ENCODE measurements at regions not wholly inside any gene's neighbourhood (a gene's known extent, or its start where the extent isn't known, plus 50 kb on each side); places are given as distances from the start of the nearest gene placed in this dataset.

- peaks cover 63% of the 10 kb centered on the region for H3K4me1 Mint-ChIP-seq (ENCODE audit: low read depth)
- peak; percentile 33 for DNase-seq
These were observed 105.8 kb upstream of the RIPOR2 start for GRCh38 chr6:25041485-25042035.

DNA sequence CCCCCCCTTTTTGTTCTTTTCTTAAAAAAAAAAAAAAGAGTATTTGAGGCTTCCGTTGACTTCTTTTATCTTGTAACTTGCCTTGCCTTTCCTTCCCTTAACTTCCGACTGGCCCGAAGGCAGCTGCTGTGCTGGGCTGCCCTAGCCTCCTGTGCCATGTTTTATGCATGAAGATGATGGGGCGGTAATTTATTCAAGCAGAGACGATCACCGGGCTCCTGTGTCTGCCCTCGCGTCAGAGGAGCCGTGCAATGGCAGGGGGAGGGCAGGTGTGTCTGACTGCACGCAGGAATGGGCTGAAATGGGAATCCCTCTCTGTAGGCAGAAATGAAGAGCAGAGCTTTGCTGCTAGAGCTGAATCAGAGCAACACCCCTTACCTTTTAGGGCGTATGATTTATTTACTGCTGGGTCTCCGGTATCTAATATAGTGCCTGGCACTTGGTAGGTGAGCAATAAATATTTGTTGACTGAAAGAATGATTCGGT is 106.3 kb upstream of the RIPOR2 start:
- DNase-seq: peak; percentile 73
- Mint-ChIP-seq H3K4me1 (ENCODE audit: low read depth) (peaks cover 66% of the 10 kb centered on the region), H3K4me3 (peak overlapping the region; percentile 92), H3K36me3 (ENCODE audit: low read depth) (peaks cover 8% of the 10 kb centered on the region), H3K27ac (peak overlapping the region; percentile 97), H3K27me3 (ENCODE audit: low read depth) (no peaks in the 10 kb centered on the region), H3K9me3 (no peaks in the 10 kb centered on the region)
- intact Hi-C loops (cut with micrococcal nuclease): loop anchor here (1.0 to 2.0 kb wide), 2 partner anchors 8 to 15 kb away; no protein-coding TSS in a partner anchor
- CTCF ChIA-PET: interaction anchor here (0.8 to 10.1 kb wide), 10 partner anchors 9 to 186 kb away, joined by 3 to 110 read pairs (median 4); no protein-coding TSS in a partner anchor

More at GRCh38 chr6:25041485-25042035, 105.8 kb upstream of the RIPOR2 start:
- intact Hi-C loops (cut with micrococcal nuclease): loop anchor here (1.0 to 2.0 kb wide), 9 partner anchors 7 to 320 kb away; no protein-coding TSS in a partner anchor
- CTCF ChIA-PET: interaction anchor here (1.0 to 10.1 kb wide), 7 partner anchors 9 to 186 kb away, joined by 3 to 110 read pairs (median 4); no protein-coding TSS in a partner anchor
- Mint-ChIP-seq H3K27ac (peak overlapping the region; percentile 97), H3K27me3 (ENCODE audit: low read depth) (no peaks in the 10 kb centered on the region), H3K4me3 (peak overlapping the region; percentile 92), H3K9me3 (no peaks in the 10 kb centered on the region), H3K36me3 (ENCODE audit: low read depth) (peaks cover 8% of the 10 kb centered on the region)

- peak overlapping the region; percentile 92 for H3K4me3 Mint-ChIP-seq
- H3K27ac Mint-ChIP-seq: peak overlapping the region; percentile 97
- peaks cover 8% of the 10 kb centered on the region for H3K36me3 Mint-ChIP-seq (ENCODE audit: low read depth)
- H3K9me3 Mint-ChIP-seq: no peaks in the 10 kb centered on the region
- H3K4me1 Mint-ChIP-seq (ENCODE audit: low read depth): peaks cover 62% of the 10 kb centered on the region
- CTCF ChIA-PET: interaction anchor here (0.8 to 10.1 kb wide), 12 partner anchors 8 to 108 kb away, joined by 3 to 110 read pairs (median 4); no protein-coding TSS in a partner anchor
- intact Hi-C loops (cut with micrococcal nuclease): loop anchor here (1.0 to 2.0 kb wide), 2 partner anchors 8 to 14 kb away; no protein-coding TSS in a partner anchor
- no peaks in the 10 kb centered on the region for H3K27me3 Mint-ChIP-seq (ENCODE audit: low read depth)
- DNase-seq: peak; percentile 56
These were observed 106.8 kb upstream of the RIPOR2 start for GRCh38 chr6:25042536-25042935.

DNA sequence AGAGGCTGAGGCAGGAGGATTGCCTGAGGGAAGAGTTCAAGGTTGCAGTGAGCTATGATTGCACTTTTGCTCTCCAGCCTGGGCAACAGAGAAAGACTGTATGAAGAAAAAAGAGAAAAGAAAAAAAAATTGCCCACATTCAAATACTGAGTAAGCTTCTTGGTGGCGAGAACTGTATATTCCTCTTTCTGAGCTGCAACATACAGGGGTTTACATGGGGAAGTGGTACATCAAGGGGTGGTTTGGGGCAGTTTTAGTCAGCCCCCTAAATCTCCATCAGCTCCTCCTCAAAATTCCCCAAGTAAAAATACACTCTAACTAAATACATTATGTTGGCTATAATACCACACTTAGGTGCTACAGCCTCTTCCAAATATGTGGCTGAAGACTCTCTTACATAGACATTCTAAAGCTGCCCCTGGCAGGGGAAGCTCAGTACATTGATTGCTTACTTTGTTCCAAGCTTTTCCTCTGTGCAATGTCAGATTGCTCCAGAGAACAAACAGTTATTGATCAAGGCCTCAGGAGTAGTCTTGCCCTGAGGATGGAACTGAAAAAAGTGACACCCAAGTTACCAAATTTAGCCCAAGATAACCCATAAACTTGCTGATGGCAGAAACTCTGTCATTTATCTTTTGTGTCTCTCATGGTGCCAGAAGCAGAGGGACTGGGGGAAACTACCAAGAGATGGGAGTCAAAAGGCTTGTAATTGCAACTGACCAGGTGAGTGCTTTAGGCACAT is 107.4 kb upstream of the RIPOR2 start:
- peaks cover 59% of the 10 kb centered on the region for H3K4me1 Mint-ChIP-seq (ENCODE audit: low read depth)
- DNase-seq: no peak

GRCh38 chr6:25043892-25044291 is 108.1 kb upstream of the RIPOR2 start:
- CTCF ChIA-PET: interaction anchor here (0.9 to 10.1 kb wide), 5 partner anchors 10 to 27 kb away, joined by 3 to 110 read pairs (median 11); no protein-coding TSS in a partner anchor
- Mint-ChIP-seq H3K27me3 (ENCODE audit: low read depth) (no peaks in the 10 kb centered on the region), H3K27ac (no peak overlapping the region)

More for the DNA sequence above, 107.4 kb upstream of the RIPOR2 start:
- Mint-ChIP-seq H3K27me3 (ENCODE audit: low read depth) (no peaks in the 10 kb centered on the region), H3K9me3 (no peaks in the 10 kb centered on the region), H3K36me3 (ENCODE audit: low read depth) (peaks cover 6% of the 10 kb centered on the region), H3K27ac (peak overlapping the region; percentile 97), H3K4me3 (peak overlapping the region; percentile 92)
- intact Hi-C loops (cut with micrococcal nuclease): loop anchor here (1.0 to 2.0 kb wide), 2 partner anchors 9 to 14 kb away; no protein-coding TSS in a partner anchor
- CTCF ChIA-PET: interaction anchor here (0.8 to 10.1 kb wide), 9 partner anchors 8 to 108 kb away, joined by 3 to 110 read pairs (median 4); no protein-coding TSS in a partner anchor

DNA sequence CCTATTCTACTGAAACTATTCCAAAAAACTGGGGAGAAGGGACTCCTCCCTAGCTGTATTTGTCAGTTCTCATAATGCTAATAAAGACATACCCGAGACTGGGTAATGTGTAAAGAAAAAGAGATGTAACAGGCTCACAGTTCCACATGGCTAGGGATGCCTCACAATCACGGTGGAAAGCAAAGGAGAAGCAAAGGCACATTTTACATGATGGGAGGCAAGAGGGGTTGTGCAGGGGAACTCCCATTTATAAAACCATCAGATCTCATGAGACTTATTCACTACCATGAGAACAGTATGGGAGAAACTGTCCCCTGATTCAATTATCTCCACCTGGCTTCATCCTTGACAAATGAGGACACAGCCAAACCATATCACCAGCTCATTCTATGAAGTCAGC is 111.2 kb upstream of the RIPOR2 start:
- H3K4me1 Mint-ChIP-seq (ENCODE audit: low read depth): peaks cover 50% of the 10 kb centered on the region
- H3K9me3 Mint-ChIP-seq: no peaks in the 10 kb centered on the region
- H3K4me3 Mint-ChIP-seq: no peak overlapping the region
- H3K27ac Mint-ChIP-seq: no peak overlapping the region
- intact Hi-C loops (cut with micrococcal nuclease): no loop called here
- peaks cover 2% of the 10 kb centered on the region for H3K36me3 Mint-ChIP-seq (ENCODE audit: low read depth)
- DNase-seq: no peak
- CTCF ChIA-PET: interaction anchor here (2.4 kb wide), 1 partner anchor 19 kb away, joined by 9 read pairs; no protein-coding TSS in a partner anchor
- no peaks in the 10 kb centered on the region for H3K27me3 Mint-ChIP-seq (ENCODE audit: low read depth)

More at GRCh38 chr6:25043892-25044291, 108.1 kb upstream of the RIPOR2 start:
- no peak for DNase-seq
- Mint-ChIP-seq H3K4me1 (ENCODE audit: low read depth) (peaks cover 52% of the 10 kb centered on the region), H3K9me3 (no peaks in the 10 kb centered on the region), H3K36me3 (ENCODE audit: low read depth) (peaks cover 6% of the 10 kb centered on the region), H3K4me3 (no peak overlapping the region)
- intact Hi-C loops (cut with micrococcal nuclease): loop anchor here (2.0 kb wide), 1 partner anchor 13 kb away; no protein-coding TSS in a partner anchor

- peak overlapping the region; percentile 63 for H3K4me3 Mint-ChIP-seq
- H3K27me3 Mint-ChIP-seq (ENCODE audit: low read depth): no peaks in the 10 kb centered on the region
- no peaks in the 10 kb centered on the region for H3K9me3 Mint-ChIP-seq
- CTCF ChIA-PET: interaction anchor here (0.6 to 1.8 kb wide), 3 partner anchors 8 to 23 kb away, joined by 3 to 10 read pairs (median 3); no protein-coding TSS in a partner anchor
- DNase-seq: peak; percentile 82
- intact Hi-C loops (cut with micrococcal nuclease): loop anchor here (1.0 kb wide), 3 partner anchors 9 to 88 kb away; no protein-coding TSS in a partner anchor
- peak overlapping the region; percentile 94 for H3K27ac Mint-ChIP-seq
- H3K36me3 Mint-ChIP-seq (ENCODE audit: low read depth): no peaks in the 10 kb centered on the region
- H3K4me1 Mint-ChIP-seq (ENCODE audit: low read depth): peaks cover 64% of the 10 kb centered on the region
These were observed 114.6 kb upstream of the RIPOR2 start for GRCh38 chr6:25050356-25050755.

DNA sequence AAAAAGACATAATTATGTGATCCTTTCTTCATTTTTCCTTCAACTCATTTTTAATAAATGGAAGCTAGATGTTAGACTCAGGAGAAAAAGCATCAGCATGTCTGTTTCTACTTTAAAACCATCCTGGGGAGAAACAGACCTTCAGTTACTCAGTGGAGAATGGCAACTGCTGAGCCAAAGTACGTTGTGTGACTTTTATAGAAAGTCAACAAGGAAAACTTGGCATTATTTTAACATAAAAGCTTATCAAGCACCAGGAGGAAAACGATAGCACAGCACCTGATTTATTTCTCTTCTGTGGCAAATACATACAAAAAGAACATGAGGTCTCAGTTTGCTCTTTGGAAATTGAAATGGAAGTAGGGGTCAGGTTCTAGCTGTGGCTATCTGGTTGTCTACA is 115.3 kb upstream of the RIPOR2 start:
- CTCF ChIA-PET: interaction anchor here (0.7 to 1.2 kb wide), 4 partner anchors 9 to 141 kb away, joined by 3 to 7 read pairs (median 4); no protein-coding TSS in a partner anchor
- no peaks in the 10 kb centered on the region for H3K27me3 Mint-ChIP-seq (ENCODE audit: low read depth)
- peaks cover 70% of the 10 kb centered on the region for H3K4me1 Mint-ChIP-seq (ENCODE audit: low read depth)
- no peak for DNase-seq
- intact Hi-C loops (cut with micrococcal nuclease): no loop called here
- H3K9me3 Mint-ChIP-seq: no peaks in the 10 kb centered on the region
- H3K36me3 Mint-ChIP-seq (ENCODE audit: low read depth): no peaks in the 10 kb centered on the region
- H3K27ac Mint-ChIP-seq: peak overlapping the region; percentile 94
- peak overlapping the region; percentile 63 for H3K4me3 Mint-ChIP-seq

DNA sequence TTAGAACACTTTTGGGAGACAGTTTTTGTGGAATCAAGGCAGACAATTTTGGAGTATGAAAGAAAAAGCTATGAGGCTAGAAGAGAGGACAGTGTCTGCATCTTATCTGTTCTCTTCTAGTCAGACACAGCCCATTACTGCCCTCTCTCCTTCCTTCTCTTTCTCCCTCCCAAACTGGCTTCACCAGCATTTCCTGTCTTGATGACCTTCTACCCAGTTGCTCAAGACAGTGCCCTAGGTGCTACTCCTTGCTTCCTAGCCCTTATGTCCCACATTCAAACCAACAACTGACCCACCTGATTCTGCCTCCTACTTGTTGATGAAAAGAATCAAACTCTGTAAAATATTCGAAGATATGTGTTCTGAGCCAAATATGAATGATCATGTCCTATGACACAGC is 116.4 kb upstream of the RIPOR2 start:
- CTCF ChIA-PET: interaction anchor here (1.1 to 5.8 kb wide), 3 partner anchors 19 to 126 kb away, joined by 3 to 41 read pairs (median 6); no protein-coding TSS in a partner anchor
- H3K36me3 Mint-ChIP-seq (ENCODE audit: low read depth): no peaks in the 10 kb centered on the region
- no peaks in the 10 kb centered on the region for H3K9me3 Mint-ChIP-seq
- peaks cover 68% of the 10 kb centered on the region for H3K4me1 Mint-ChIP-seq (ENCODE audit: low read depth)
- no peak overlapping the region for H3K4me3 Mint-ChIP-seq
- intact Hi-C loops (cut with micrococcal nuclease): no loop called here
- DNase-seq: no peak
- H3K27ac Mint-ChIP-seq: peak overlapping the region; percentile 22
- H3K27me3 Mint-ChIP-seq (ENCODE audit: low read depth): no peaks in the 10 kb centered on the region

- DNase-seq: peak; percentile 68
- Mint-ChIP-seq H3K4me3 (no peak overlapping the region), H3K27ac (peak overlapping the region; percentile 83)
These were observed 118.2 kb upstream of the RIPOR2 start for GRCh38 chr6:25053875-25054371.

GRCh38 chr6:25054469-25054868 is 118.7 kb upstream of the RIPOR2 start:
- no peak for DNase-seq
- intact Hi-C loops (cut with micrococcal nuclease): no loop called here
- Mint-ChIP-seq H3K27me3 (ENCODE audit: low read depth) (no peaks in the 10 kb centered on the region), H3K27ac (peak overlapping the region; percentile 83), H3K36me3 (ENCODE audit: low read depth) (no peaks in the 10 kb centered on the region), H3K4me1 (ENCODE audit: low read depth) (peaks cover 78% of the 10 kb centered on the region), H3K4me3 (no peak overlapping the region), H3K9me3 (no peaks in the 10 kb centered on the region)
- CTCF ChIA-PET: interaction anchor here (0.6 to 5.8 kb wide), 8 partner anchors 11 to 288 kb away, joined by 3 to 41 read pairs (median 4); no protein-coding TSS in a partner anchor

More at GRCh38 chr6:25053875-25054371, 118.2 kb upstream of the RIPOR2 start:
- no peaks in the 10 kb centered on the region for H3K27me3 Mint-ChIP-seq (ENCODE audit: low read depth)
- CTCF ChIA-PET: interaction anchor here (0.6 to 5.8 kb wide), 7 partner anchors 10 to 288 kb away, joined by 3 to 41 read pairs (median 6); no protein-coding TSS in a partner anchor
- H3K36me3 Mint-ChIP-seq (ENCODE audit: low read depth): no peaks in the 10 kb centered on the region
- intact Hi-C loops (cut with micrococcal nuclease): no loop called here
- H3K4me1 Mint-ChIP-seq (ENCODE audit: low read depth): peaks cover 79% of the 10 kb centered on the region
- H3K9me3 Mint-ChIP-seq: no peaks in the 10 kb centered on the region

Measured in activated naive CD4-positive, alpha-beta T cell treated with anti-CD3 and anti-CD28 coated beads for 36 hours (primary cell).